ENCODE measurements at regions not wholly inside any gene's neighbourhood (a gene's known extent, or its start where the extent isn't known, plus 50 kb on each side); places are given as distances from the start of the nearest gene placed in this dataset.

DNA sequence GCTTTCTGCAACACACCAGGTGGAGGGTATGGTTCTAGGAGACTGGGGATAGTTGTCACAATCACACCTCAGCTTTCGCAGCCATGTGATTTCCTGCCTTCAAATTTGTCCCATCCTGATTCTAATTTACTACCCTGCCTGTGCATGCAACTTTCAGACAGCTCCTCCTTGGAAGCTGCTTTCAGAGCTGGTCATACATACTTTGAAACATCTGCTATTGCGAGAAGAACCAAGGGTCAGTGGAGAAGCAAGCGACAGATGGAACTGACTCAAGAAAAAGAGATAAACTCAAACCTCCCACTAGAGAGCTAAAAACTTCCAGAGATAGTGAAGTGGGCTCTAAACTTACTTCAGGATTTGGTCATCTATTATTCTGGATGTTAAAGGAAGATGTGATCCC, 381.7 kb upstream of the FGF13 start:
- Histone ChIP-seq H3K4me3 (ENCODE audit: extremely low read depth in 1 of 4, insufficient read depth in 2 of 4, low read depth in 3 of 4, low read length in 4 of 4) (no peak overlapping the region), H2AK5ac (ENCODE audit: low read depth, low read length) (no peak overlapping the region), H3K14ac (ENCODE audit: insufficient read length) (no peak overlapping the region), H4K5ac (ENCODE audit: insufficient read length, low read depth, low read length) (no peak overlapping the region), H2BK5ac (ENCODE audit: low read depth, low read length) (no peak overlapping the region), H3K23me2 (ENCODE audit: low read depth, low read length) (no peaks in the 10 kb centered on the region), H3K9me3 (ENCODE audit: insufficient read depth in 2 of 2, low read depth in 1 of 2, low read length in 1 of 2) (no peaks in the 10 kb centered on the region), H3K4ac (replicated peaks; ENCODE audit: insufficient read length, low read depth, low read length) (no peak overlapping the region), H3K27ac (ENCODE audit: low read depth, low read length) (no peak overlapping the region), H4K8ac (ENCODE audit: extremely low read depth, insufficient read depth, low read length) (no peak overlapping the region), H3K79me2 (ENCODE audit: control insufficient read depth in 1 of 2, insufficient read depth in 2 of 2, low read length in 2 of 2) (no peaks in the 10 kb centered on the region), H3K27me3 (replicated peaks in 1 of 4; ENCODE audit: control insufficient read depth in 3 of 4, extremely low read depth in 1 of 4, insufficient read depth in 3 of 4, low read length in 3 of 4) (no peaks in the 10 kb centered on the region), H3K18ac (ENCODE audit: extremely low read depth, low read length) (no peak overlapping the region), H2BK15ac (ENCODE audit: low read length) (no peak overlapping the region), H3K23ac (ENCODE audit: insufficient read length) (no peak overlapping the region), H3K36me3 (ENCODE audit: control insufficient read depth in 2 of 4, insufficient read depth in 4 of 4, low read length in 3 of 4) (no peaks in the 10 kb centered on the region), H2BK20ac (ENCODE audit: low read length) (no peak overlapping the region), H2BK120ac (replicated peaks; ENCODE audit: low read depth, low read length) (no peak overlapping the region), H2AFZ (ENCODE audit: low read length) (no peak overlapping the region), H4K20me1 (replicated peaks in 1 of 2; ENCODE audit: control insufficient read depth in 1 of 2, insufficient read depth in 2 of 2, low read length in 2 of 2) (no peaks in the 10 kb centered on the region), H3K56ac (replicated peaks; ENCODE audit: insufficient read length, low read depth, low read length) (no peak overlapping the region), H3K4me2 (ENCODE audit: insufficient read depth in 1 of 2, low read depth in 2 of 2, low read length in 2 of 2) (no peak overlapping the region), H3K4me1 (replicated peaks in 1 of 4; ENCODE audit: control insufficient read depth in 3 of 4, insufficient read depth in 4 of 4, low read length in 3 of 4) (no peaks in the 10 kb centered on the region), H4K91ac (replicated peaks; ENCODE audit: insufficient read length, low read length) (no peak overlapping the region), H2BK12ac (ENCODE audit: low read depth, low read length) (no peak overlapping the region), H3K9ac (replicated peaks in 1 of 4; ENCODE audit: extremely low read depth in 1 of 4, low read depth in 3 of 4, low read length in 3 of 4) (no peak overlapping the region), H3K79me1 (ENCODE audit: low read depth, low read length) (no peaks in the 10 kb centered on the region)
- ChIA-PET CTCF (ENCODE audit: partially characterized antibody) (no interaction called here), POLR2A (ENCODE audit: partially characterized antibody) (no interaction called here)
- 93% methylated on average over 3 of the region's 3 CpGs; no CpG with 5 or more reads in 1 of the 2 experiments for WGBS, 2 experiments (ENCODE audit: extremely low coverage in 1 of 2, insufficient coverage in 1 of 2, insufficient read length in 1 of 2, insufficient replicate concordance in 2 of 2, low coverage in 1 of 2, low lambda C conversion rate in 2 of 2, missing lambda C conversion rate in 1 of 2)
- TF ChIP-seq EP300 (IDR thresholded peaks at IDR 0.05; ENCODE audit: borderline replicate concordance in 1 of 2, low read depth in 2 of 2, low read length in 2 of 2) (no peak), SP4 (IDR thresholded peaks at IDR 0.05; ENCODE audit: low read length) (no peak), CBX5 (IDR thresholded peaks at IDR 0.05; ENCODE audit: low read depth, low read length) (no peak), PHF8 (conservative IDR thresholded peaks at IDR 0.05; ENCODE audit: low read depth, low read length) (no peak), POLR2AphosphoS5 (IDR thresholded peaks at IDR 0.05; ENCODE audit: low read depth, low read length) (no peak), TCF12 (IDR thresholded peaks at IDR 0.05; ENCODE audit: low read depth, low read length) (no peak)
- DNase-seq (ENCODE audit: low read depth in 1 of 2, low spot score in 2 of 2) (no peak), FAIRE-seq (no peak)
